NT2/D1 (cell line): ENCODE measurements at regions not wholly inside any gene's neighbourhood (a gene's known extent, or its start where the extent isn't known, plus 50 kb on each side); places are given as distances from the start of the nearest gene placed in this dataset.

Experiments used
- DNase-seq: peaks from one replicate; pipeline ENCODE4 v3.0.0-alpha.2; 2011; ENCODE audit warnings: low read depth, low spot score
- H3K27me3 ChIP-seq: 2 replicates; pipeline ENCODE4 v1.6.0; 2011; ENCODE audit warnings: mild to moderate bottlenecking; ENCODE audit not compliant: insufficient read length, insufficient read depth
- H3K36me3 ChIP-seq: 2 replicates; pipeline ENCODE4 v1.6.1; 2011; ENCODE audit warnings: mild to moderate bottlenecking, low read length, mixed read lengths; ENCODE audit not compliant: insufficient read depth, insufficient read length
- H3K4me1 ChIP-seq: 2 replicates; pipeline ENCODE4 v1.5.1; 2011; ENCODE audit not compliant: insufficient read depth, insufficient read length
- H3K4me3 ChIP-seq: 2 replicates; pipeline ENCODE4 v1.5.1; 2011; ENCODE audit warnings: low read depth; ENCODE audit not compliant: insufficient read length
- H3K9ac ChIP-seq: 2 replicates; pipeline ENCODE4 v1.6.0; 2011; ENCODE audit warnings: low read depth; ENCODE audit not compliant: insufficient read length
- H3K9me3 ChIP-seq: 2 replicates; pipeline ENCODE4 v1.5.1; 2011; ENCODE audit warnings: mild to moderate bottlenecking, low read length; ENCODE audit not compliant: insufficient read depth
- SUZ12 ChIP-seq: IDR thresholded peaks from 2 replicates; pipeline ENCODE4 v1.6.1; 2011; ENCODE audit not compliant: insufficient read length, insufficient read depth; ENCODE audit errors: extremely low read depth
- YY1 ChIP-seq: IDR thresholded peaks from 2 replicates; pipeline ENCODE4 v1.6.1; 2011; ENCODE audit not compliant: insufficient read length, insufficient read depth
- ZNF274 ChIP-seq: IDR thresholded peaks from 2 replicates; pipeline ENCODE4 v1.6.1; 2011; ENCODE audit warnings: mild to moderate bottlenecking, low read depth, low read length

DNA sequence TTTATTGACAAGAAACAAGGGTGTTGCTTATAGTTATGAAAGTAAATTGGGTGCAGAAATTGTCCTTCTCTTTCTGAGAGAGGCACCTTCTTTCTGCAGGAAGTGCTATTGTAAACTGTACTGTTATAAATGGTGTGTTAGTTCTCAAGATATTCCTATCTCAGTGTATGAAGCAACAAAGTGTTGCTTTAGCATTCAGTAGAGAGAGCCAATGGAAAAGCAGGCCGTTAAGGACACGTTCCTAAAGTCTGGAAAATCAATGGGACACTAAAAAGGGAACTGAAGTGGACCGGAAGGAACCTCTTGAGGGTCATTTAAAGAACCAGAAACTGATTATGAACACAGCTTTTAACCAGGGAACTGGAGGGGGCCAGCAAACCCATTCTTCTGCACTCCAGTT, 510.0 kb upstream of the ZEB2 start:
- TF ChIP-seq ZNF274 (no peak), YY1 (no peak), SUZ12 (no peak)
- no peak for DNase-seq
- Histone ChIP-seq H3K4me1 (no peaks in the 10 kb centered on the region), H3K36me3 (no peaks in the 10 kb centered on the region), H3K9me3 (no peaks in the 10 kb centered on the region), H3K9ac (no peak overlapping the region), H3K27me3 (no peaks in the 10 kb centered on the region), H3K4me3 (no peak overlapping the region)

DNA sequence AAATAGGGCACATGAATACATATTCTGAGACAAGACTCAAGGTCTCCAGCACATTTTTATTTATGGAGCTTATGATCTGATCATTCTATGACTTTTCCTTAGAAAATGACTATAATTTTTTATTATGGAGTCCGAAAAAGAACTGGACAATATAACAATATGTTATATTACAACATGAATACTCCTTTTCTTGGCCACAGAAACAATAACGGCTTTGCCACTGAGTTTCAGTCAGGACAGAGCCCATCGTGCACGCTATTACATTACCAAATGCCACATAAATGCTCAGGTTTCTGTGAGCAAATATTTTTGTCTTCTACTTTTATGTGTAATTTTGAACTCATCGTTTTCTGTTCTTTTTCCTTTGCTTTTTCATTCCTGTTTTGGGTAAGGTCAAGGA, 509.2 kb upstream of the ZEB2 start:
- Histone ChIP-seq H3K4me1 (no peaks in the 10 kb centered on the region), H3K9me3 (no peaks in the 10 kb centered on the region), H3K36me3 (no peaks in the 10 kb centered on the region), H3K27me3 (no peaks in the 10 kb centered on the region), H3K4me3 (no peak overlapping the region), H3K9ac (no peak overlapping the region)
- TF ChIP-seq SUZ12, result no peak
- no peak for TF ChIP-seq ZNF274
- TF ChIP-seq YY1, result no peak
- DNase-seq, result no peak

DNA sequence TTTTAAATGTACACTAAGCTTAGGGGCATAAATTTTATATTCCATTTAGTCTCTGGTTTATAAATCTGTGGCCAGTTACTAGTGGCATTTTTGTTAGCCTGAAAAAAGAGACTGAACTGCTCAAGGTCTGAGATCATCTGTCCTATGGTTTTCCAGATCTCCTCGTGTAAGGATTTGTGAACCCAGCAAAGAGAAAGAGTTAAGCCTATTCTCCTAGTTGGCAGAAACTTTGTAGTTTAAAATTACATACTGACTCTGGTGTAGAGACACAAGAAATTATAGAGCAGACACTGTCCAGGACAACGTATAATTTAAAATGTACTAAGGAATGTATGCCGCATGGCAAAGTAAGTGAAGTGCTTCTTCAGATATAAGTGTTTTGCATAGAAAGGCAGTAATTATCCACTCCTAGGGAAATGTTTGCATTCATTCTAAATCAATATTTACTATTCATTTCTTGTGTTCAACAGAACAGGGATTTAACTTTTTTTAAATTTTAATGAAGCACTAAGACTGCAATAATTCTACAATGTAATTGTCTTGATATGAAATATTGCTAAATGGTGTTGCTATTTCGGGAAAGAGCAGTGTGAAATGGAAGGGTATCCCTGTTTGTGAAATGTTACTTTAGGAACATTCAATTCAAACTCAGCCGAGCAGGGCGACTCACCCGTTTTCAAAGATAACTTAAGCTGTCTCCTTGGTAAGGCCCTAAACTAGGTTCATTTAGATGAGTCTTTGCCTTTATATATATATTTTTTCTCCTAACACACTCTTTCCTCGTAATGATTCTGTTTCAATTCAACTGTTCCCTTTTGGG, 508.4 kb upstream of the ZEB2 start:
- no peak for TF ChIP-seq SUZ12
- no peak for TF ChIP-seq ZNF274
- no peak for TF ChIP-seq YY1
- Histone ChIP-seq H3K4me3 (no peak overlapping the region), H3K9me3 (no peaks in the 10 kb centered on the region), H3K36me3 (no peaks in the 10 kb centered on the region), H3K27me3 (no peaks in the 10 kb centered on the region), H3K4me1 (no peaks in the 10 kb centered on the region), H3K9ac (no peak overlapping the region)
- DNase-seq, result no peak

DNA sequence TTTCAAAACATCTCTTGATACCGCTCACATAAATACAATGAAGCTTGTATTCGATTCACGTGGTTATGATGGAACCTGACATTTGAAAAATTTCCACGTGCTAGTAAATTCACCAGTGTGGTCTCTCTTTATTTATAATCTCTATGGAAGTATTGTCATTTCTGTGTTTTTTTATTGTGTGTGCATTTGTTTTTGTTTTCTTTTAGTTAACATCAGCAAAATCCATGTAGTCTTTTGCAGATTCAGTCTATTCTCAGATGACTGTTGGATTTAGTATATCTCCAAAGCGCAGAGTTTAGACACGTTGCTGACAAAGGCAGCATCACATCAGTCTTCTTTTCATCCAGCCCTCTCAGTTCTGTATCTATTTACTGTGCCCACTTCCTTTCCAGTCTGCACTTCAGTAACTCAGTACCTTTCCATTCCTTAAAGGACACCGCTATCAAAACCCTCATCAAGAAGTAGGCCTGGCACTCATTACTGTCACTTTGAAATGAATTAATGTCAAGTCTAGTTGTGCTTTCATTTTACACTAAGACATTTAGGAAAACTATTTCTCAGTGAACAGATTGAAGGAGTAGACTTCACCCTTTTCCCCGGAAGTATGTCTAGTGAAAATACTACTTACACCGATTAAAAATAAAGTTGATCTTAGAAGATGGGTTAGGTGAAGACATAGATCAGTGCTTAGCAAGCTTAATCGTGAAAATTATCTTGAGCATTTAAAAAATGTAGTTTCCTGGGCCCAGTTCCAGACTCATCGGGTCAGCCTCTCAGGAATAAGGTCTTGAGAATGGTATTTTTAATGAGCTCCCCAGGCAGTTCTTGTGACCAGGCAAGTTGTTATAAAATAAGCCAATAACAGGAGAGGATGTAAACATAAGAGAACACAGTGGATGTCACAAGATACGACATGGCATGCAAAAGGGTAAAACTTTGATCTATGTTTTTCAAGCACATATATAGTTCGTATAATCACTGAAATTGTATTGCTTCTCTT, 506.8 kb upstream of the ZEB2 start:
- Histone ChIP-seq H3K4me3 (no peak overlapping the region), H3K27me3 (no peaks in the 10 kb centered on the region), H3K9ac (no peak overlapping the region), H3K4me1 (no peaks in the 10 kb centered on the region), H3K36me3 (no peaks in the 10 kb centered on the region), H3K9me3 (no peaks in the 10 kb centered on the region)
- no peak for DNase-seq
- TF ChIP-seq SUZ12 (no peak), YY1 (no peak), ZNF274 (no peak)

DNA sequence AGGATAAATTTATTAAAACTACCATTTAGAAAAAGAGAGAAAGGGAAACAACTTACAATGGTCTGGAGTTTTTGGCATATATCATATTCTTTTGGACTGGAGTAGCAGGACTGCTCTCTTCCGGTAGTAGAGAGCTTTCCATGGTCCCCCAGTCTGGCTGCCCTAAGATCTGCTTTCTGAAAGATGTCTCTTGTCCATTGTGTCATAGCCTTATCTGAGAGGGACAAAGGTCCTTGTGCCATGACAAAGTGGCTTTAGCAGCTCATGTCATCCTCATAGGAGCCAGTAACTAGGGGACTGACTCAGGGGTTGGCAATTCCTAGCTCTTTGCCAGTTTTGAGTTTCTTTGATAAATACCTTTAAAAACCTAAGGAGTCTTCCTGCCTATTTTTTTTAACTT, 505.5 kb upstream of the ZEB2 start:
- Histone ChIP-seq H3K9me3 (no peaks in the 10 kb centered on the region), H3K4me1 (no peaks in the 10 kb centered on the region), H3K27me3 (no peaks in the 10 kb centered on the region), H3K36me3 (no peaks in the 10 kb centered on the region), H3K4me3 (no peak overlapping the region), H3K9ac (no peak overlapping the region)
- no peak for DNase-seq
- TF ChIP-seq YY1, result no peak
- TF ChIP-seq ZNF274, result no peak
- no peak for TF ChIP-seq SUZ12

DNA sequence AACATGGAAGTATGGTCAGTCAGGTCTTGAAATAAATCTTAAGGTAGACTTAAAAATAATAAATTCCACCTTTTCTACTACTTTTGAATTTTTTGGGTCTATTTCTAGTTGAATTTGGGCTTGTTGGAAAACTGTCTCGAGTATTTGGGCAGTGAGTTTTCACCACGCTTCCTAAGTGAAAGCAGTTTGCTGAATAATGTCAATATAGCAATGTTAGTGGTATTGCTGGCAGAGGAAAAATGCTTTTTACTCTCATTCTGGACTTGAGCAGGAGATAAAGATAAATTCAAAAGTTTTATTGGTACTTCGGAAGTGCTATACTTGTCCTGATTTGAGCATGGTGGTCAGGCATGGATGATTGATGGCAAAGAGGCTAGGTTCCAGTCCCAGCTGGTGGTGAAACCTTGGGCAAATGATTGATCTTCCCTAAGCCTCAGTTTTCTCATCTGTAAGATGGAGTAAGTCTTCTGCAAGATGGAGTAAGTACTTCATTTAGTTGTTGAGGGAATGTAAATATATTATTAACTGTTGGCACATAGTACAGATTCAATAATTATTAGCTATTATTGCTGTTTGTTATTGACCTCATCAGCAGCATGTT, 503.5 kb upstream of the ZEB2 start:
- Histone ChIP-seq H3K9ac (no peak overlapping the region), H3K36me3 (no peaks in the 10 kb centered on the region), H3K9me3 (no peaks in the 10 kb centered on the region), H3K4me1 (no peaks in the 10 kb centered on the region), H3K27me3 (no peaks in the 10 kb centered on the region), H3K4me3 (no peak overlapping the region)
- TF ChIP-seq ZNF274 (no peak), SUZ12 (no peak), YY1 (no peak)
- DNase-seq, result no peak
